Mesenchymal stem cell (in vitro differentiated cells and primary cell): ENCODE measurements at regions not wholly inside any gene's neighbourhood (a gene's known extent, or its start where the extent isn't known, plus 50 kb on each side); places are given as distances from the start of the nearest gene placed in this dataset.

Experiments
- DNase-seq: peaks from one replicate; pipeline ENCODE4 v3.0.0-alpha.2; 2013
- H2AFZ ChIP-seq: one replicate; pipeline ENCODE4 v1.6.1; 2013; ENCODE audit warnings: low read depth, mild to moderate bottlenecking, control low read depth, inconsistent platforms, low read length, moderate library complexity
- H2AK5ac ChIP-seq: 2 replicates; pipeline ENCODE4 v1.6.1; 2013; ENCODE audit warnings: low read length, moderate library complexity, mild to moderate bottlenecking, inconsistent platforms; ENCODE audit not compliant: severe bottlenecking
- H2BK120ac ChIP-seq: one replicate; pipeline ENCODE4 v1.6.1; 2013; ENCODE audit warnings: low read depth, mild to moderate bottlenecking, inconsistent platforms, low read length, moderate library complexity
- H2BK12ac ChIP-seq, 2 experiments: one replicate each; pipeline ENCODE4 v1.6.1; 2013; ENCODE audit warnings: inconsistent platforms in 2 of 2, low read length in 2 of 2, mild to moderate bottlenecking in 2 of 2, moderate library complexity in 2 of 2, control low read depth in 1 of 2
- H2BK15ac ChIP-seq: one replicate; pipeline ENCODE4 v1.6.1; 2013; ENCODE audit warnings: mild to moderate bottlenecking, low read depth, inconsistent platforms; ENCODE audit not compliant: poor library complexity, severe bottlenecking
- H2BK5ac ChIP-seq: 2 replicates; pipeline ENCODE4 v1.6.1; 2013; ENCODE audit warnings: low read depth, mild to moderate bottlenecking, low read length, control low read depth, inconsistent platforms; ENCODE audit not compliant: poor library complexity, severe bottlenecking
- H3K14ac ChIP-seq, 2 experiments: one replicate each; pipeline ENCODE4 v1.6.1; 2013; ENCODE audit warnings: inconsistent platforms in 2 of 2, low read length in 2 of 2, control low read depth in 1 of 2, mild to moderate bottlenecking in 1 of 2, moderate library complexity in 1 of 2
- H3K18ac ChIP-seq, 2 experiments: one replicate each; pipeline ENCODE4 v1.6.1; 2013; ENCODE audit warnings: inconsistent platforms in 2 of 2, low read length in 2 of 2, control low read depth in 1 of 2, low read depth in 1 of 2, mild to moderate bottlenecking in 1 of 2
- H3K23ac ChIP-seq, 2 experiments: one replicate each; pipeline ENCODE4 v1.6.1; 2013; ENCODE audit warnings: inconsistent platforms in 2 of 2, low read length in 2 of 2, mild to moderate bottlenecking in 2 of 2, moderate library complexity in 2 of 2, control low read depth in 1 of 2
- H3K27ac ChIP-seq: 2 replicates; pipeline ENCODE4 v1.5.1; 2013; ENCODE audit warnings: mild to moderate bottlenecking, moderate library complexity, low read length, control low read depth, inconsistent platforms; ENCODE audit not compliant: poor library complexity, severe bottlenecking
- H3K27me3 ChIP-seq, 2 experiments: 2 replicates each; pipeline versions ENCODE4 v1.6.1 to v1.7.0; 2013; ENCODE audit warnings: low read length in 2 of 2, mild to moderate bottlenecking in 2 of 2, moderate library complexity in 2 of 2, control low read depth in 1 of 2, inconsistent platforms in 1 of 2; ENCODE audit not compliant: control insufficient read depth in 1 of 2, insufficient read depth in 1 of 2
- H3K36me3 ChIP-seq, 2 experiments: 2 replicates each; pipeline versions ENCODE4 v1.6.1 to v1.7.0; 2013; ENCODE audit warnings: low read length in 2 of 2, control low read depth in 1 of 2, inconsistent platforms in 1 of 2, low read depth in 1 of 2, mild to moderate bottlenecking in 1 of 2; ENCODE audit not compliant: insufficient read depth in 2 of 2, control insufficient read depth in 1 of 2
- H3K4ac ChIP-seq, 2 experiments: one replicate each; pipeline ENCODE4 v1.6.1; 2013; ENCODE audit warnings: inconsistent platforms in 2 of 2, low read length in 2 of 2, mild to moderate bottlenecking in 2 of 2, moderate library complexity in 2 of 2, control low read depth in 1 of 2, low read depth in 1 of 2
- H3K4me1 ChIP-seq: 2 replicates; pipeline ENCODE4 v1.6.1; 2013; ENCODE audit warnings: low read depth, low read length, control low read depth; ENCODE audit not compliant: control insufficient read depth, insufficient read depth
- H3K4me2 ChIP-seq: 2 replicates; pipeline ENCODE4 v1.6.1; 2013; ENCODE audit warnings: low read length, mild to moderate bottlenecking, inconsistent platforms; ENCODE audit not compliant: poor library complexity, severe bottlenecking
- H3K4me3 ChIP-seq, 2 experiments: 2 replicates each; pipeline versions ENCODE4 v1.5.1 to v1.7.0; 2013; ENCODE audit warnings: low read length in 2 of 2, mild to moderate bottlenecking in 2 of 2, control low read depth in 1 of 2, low read depth in 1 of 2; ENCODE audit not compliant: insufficient read depth in 1 of 2
- H3K79me1 ChIP-seq: replicated peaks from 2 replicates; pipeline ENCODE4 v1.6.1; 2013; ENCODE audit warnings: mild to moderate bottlenecking, control low read depth, low read length, inconsistent platforms; ENCODE audit not compliant: poor library complexity, severe bottlenecking
- H3K9ac ChIP-seq: 2 replicates; pipeline ENCODE4 v1.7.0; 2013; ENCODE audit warnings: mild to moderate bottlenecking, low read length, moderate library complexity
- H3K9me3 ChIP-seq: 2 replicates; pipeline ENCODE4 v1.7.0; 2013; ENCODE audit warnings: mild to moderate bottlenecking, low read length; ENCODE audit not compliant: control insufficient read depth
- H4K8ac ChIP-seq: one replicate; pipeline ENCODE4 v1.6.1; 2013; ENCODE audit warnings: inconsistent platforms, mild to moderate bottlenecking, low read length, moderate library complexity
- H4K91ac ChIP-seq: one replicate; pipeline ENCODE4 v1.6.1; 2013; ENCODE audit warnings: mild to moderate bottlenecking, low read length, inconsistent platforms
- WGBS: methylation state at CpG from one replicate; pipeline ENCODE4 v1.1.7; 2013; ENCODE audit warnings: mixed read lengths; 5-methylcytosine and 5-hydroxymethylcytosine counted together

DNA sequence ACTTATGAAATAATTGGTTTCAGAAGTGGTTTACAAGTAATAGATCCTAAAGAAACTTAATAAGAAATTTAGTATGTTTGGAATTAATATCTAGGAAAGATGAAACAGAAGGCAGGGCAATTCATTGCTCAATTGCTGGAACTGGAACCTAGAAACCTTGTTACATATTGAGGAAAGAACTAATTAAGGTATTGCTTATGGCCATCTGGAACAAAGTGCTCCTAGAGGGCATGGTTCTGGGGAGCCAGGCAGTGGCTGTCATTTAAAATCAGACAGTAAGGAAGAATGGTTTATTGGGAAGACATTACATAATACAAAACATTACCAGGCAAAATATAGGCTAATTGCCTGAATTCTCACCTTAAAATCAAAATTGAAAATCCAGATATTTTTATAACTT, 224.1 kb downstream of the SLITRK6 start:
- H3K4me1 ChIP-seq = no peaks in the 10 kb centered on the region
- no peak overlapping the region for H2AFZ ChIP-seq
- no peaks in the 10 kb centered on the region for H3K79me1 ChIP-seq
- H3K4me3 ChIP-seq = no peak overlapping the region
- no peak overlapping the region for H2BK5ac ChIP-seq
- no peak overlapping the region for H2BK15ac ChIP-seq
- no peak overlapping the region for H3K27ac ChIP-seq
- no peak overlapping the region for H3K9ac ChIP-seq
- H3K4me2 ChIP-seq = no peak overlapping the region
- no peak for DNase-seq
- H3K23ac ChIP-seq = no peak overlapping the region
- H3K9me3 ChIP-seq = no peaks in the 10 kb centered on the region
- no peak overlapping the region for H4K8ac ChIP-seq
- H2AK5ac ChIP-seq = no peak overlapping the region
- no peaks in the 10 kb centered on the region for H3K36me3 ChIP-seq
- H3K27me3 ChIP-seq = no peaks in the 10 kb centered on the region
- H3K4ac ChIP-seq = no peak overlapping the region
- H3K18ac ChIP-seq = no peak overlapping the region
- no peak overlapping the region for H2BK120ac ChIP-seq
- no peak overlapping the region for H2BK12ac ChIP-seq
- no peak overlapping the region for H3K14ac ChIP-seq
- H4K91ac ChIP-seq = no peak overlapping the region

DNA sequence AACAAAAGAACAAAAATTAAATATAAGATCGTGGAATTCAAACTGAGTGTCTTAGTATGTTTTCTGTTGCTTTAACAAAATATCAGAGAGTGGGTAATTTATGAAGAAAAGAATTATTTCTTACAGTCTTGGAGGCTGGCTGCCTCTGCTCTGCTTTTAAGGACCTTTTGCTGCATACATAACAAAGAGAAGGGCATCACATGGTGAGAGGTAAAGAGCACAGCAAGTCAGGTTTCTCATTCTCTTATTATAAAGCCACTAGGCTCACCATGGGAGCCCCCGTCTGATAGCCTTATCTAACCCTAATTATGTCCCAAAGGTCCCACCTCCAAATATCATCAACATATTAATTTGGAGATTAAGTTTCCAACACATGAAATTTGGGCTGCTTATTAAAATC, 231.3 kb downstream of the SLITRK6 start:
- WGBS = 94% methylated on average over 2 of the region's 2 CpGs

DNA sequence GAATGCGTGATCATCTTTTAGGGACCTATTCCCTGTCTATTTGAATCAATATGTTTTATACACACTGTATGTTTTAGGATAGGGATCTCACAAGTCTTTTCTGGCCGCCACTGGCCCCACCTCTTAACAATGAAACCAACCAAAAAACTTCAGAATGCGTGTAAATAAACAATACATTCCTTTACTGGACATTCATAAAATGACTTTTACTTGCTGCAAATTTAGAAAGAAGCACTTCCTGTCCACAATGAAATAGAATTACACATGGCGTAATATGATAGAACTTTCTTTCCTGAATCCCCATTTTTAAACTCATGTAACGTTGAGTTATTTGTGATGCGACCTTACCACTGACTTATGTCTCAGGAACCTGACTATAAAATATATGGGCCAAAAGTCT, 233.6 kb downstream of the SLITRK6 start:
- no peaks in the 10 kb centered on the region for H3K9me3 ChIP-seq
- H3K4me3 ChIP-seq = no peak overlapping the region
- no peak overlapping the region for H2BK15ac ChIP-seq
- no peak overlapping the region for H3K27ac ChIP-seq
- no peak overlapping the region for H4K8ac ChIP-seq
- H3K23ac ChIP-seq = no peak overlapping the region
- H2AK5ac ChIP-seq = no peak overlapping the region
- H3K36me3 ChIP-seq = no peaks in the 10 kb centered on the region
- no peak overlapping the region for H3K18ac ChIP-seq
- no peak overlapping the region for H2BK5ac ChIP-seq
- H2BK12ac ChIP-seq = no peak overlapping the region
- 73% methylated on average over 5 of the region's 6 CpGs for WGBS
- no peaks in the 10 kb centered on the region for H3K27me3 ChIP-seq
- H3K9ac ChIP-seq = no peak overlapping the region
- no peak overlapping the region for H4K91ac ChIP-seq
- no peak overlapping the region for H3K4me2 ChIP-seq
- H2BK120ac ChIP-seq = no peak overlapping the region
- H3K79me1 ChIP-seq = no peaks in the 10 kb centered on the region
- H3K14ac ChIP-seq = no peak overlapping the region
- H2AFZ ChIP-seq = no peak overlapping the region
- H3K4me1 ChIP-seq = no peaks in the 10 kb centered on the region
- DNase-seq = no peak
- no peak overlapping the region for H3K4ac ChIP-seq

More for the DNA sequence above, 231.3 kb downstream of the SLITRK6 start:
- Histone ChIP-seq H3K9me3 (no peaks in the 10 kb centered on the region), H3K9ac (no peak overlapping the region), H2BK15ac (no peak overlapping the region), H3K4me3 (no peak overlapping the region), H3K14ac (no peak overlapping the region), H2AK5ac (no peak overlapping the region), H2AFZ (no peak overlapping the region), H3K79me1 (no peaks in the 10 kb centered on the region), H3K4ac (no peak overlapping the region), H4K8ac (no peak overlapping the region), H3K18ac (no peak overlapping the region), H3K27ac (no peak overlapping the region), H2BK5ac (no peak overlapping the region), H3K23ac (no peak overlapping the region), H2BK12ac (no peak overlapping the region), H3K27me3 (no peaks in the 10 kb centered on the region), H2BK120ac (no peak overlapping the region), H3K4me1 (no peaks in the 10 kb centered on the region), H4K91ac (no peak overlapping the region), H3K36me3 (no peaks in the 10 kb centered on the region), H3K4me2 (no peak overlapping the region)
- no peak for DNase-seq

DNA sequence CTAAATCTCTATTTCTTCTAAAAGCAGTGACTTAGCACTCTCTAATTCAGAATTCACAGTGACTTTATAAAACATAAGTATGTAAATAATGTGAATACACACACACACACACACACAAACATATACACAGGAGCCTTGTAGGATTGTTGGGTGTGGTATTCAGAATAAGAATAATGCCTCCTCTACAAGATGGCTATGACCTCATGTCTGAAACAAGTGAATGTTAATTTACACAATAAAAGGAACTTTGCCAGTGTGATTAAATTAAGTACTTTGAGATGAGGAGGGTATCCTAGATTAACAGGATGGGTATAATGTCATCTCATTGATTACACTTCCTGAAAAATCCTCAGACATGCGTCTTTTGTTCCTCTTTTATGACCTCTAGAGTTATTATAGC, 234.6 kb downstream of the SLITRK6 start:
- no peak overlapping the region for H3K9ac ChIP-seq
- no peaks in the 10 kb centered on the region for H3K79me1 ChIP-seq
- no peak overlapping the region for H3K23ac ChIP-seq
- H3K4ac ChIP-seq = no peak overlapping the region
- H2AK5ac ChIP-seq = no peak overlapping the region
- no peak overlapping the region for H2AFZ ChIP-seq
- no peak for DNase-seq
- 95% methylated on average over 1 of the region's 1 CpG for WGBS
- no peak overlapping the region for H2BK12ac ChIP-seq
- no peaks in the 10 kb centered on the region for H3K27me3 ChIP-seq
- no peak overlapping the region for H3K18ac ChIP-seq
- H3K4me2 ChIP-seq = no peak overlapping the region
- no peak overlapping the region for H3K14ac ChIP-seq
- no peak overlapping the region for H4K91ac ChIP-seq
- H3K9me3 ChIP-seq = no peaks in the 10 kb centered on the region
- no peak overlapping the region for H2BK120ac ChIP-seq
- no peak overlapping the region for H3K4me3 ChIP-seq
- H3K27ac ChIP-seq = no peak overlapping the region
- H3K4me1 ChIP-seq = no peaks in the 10 kb centered on the region
- no peak overlapping the region for H4K8ac ChIP-seq
- no peak overlapping the region for H2BK15ac ChIP-seq
- H3K36me3 ChIP-seq = no peaks in the 10 kb centered on the region
- no peak overlapping the region for H2BK5ac ChIP-seq
